GM23338 (cell line): ENCODE measurements at regions not wholly inside any gene's neighbourhood (a gene's known extent, or its start where the extent isn't known, plus 50 kb on each side); places are given as distances from the start of the nearest gene placed in this dataset.

Source experiments
- ATAC-seq: fragments of 200-7000 bp; cut with Tn5 transposase; 3 replicates; pipeline ENCODE4 v1.9.1; 2020
- DNase-seq: peaks from one replicate; pipeline ENCODE4 v3.0.0-alpha.2; 2015; ENCODE audit warnings: low spot score
- H2AFZ ChIP-seq: fragments of 200-600 bp; sonication (generic); 2 replicates; pipeline ENCODE4 v1.8.0; 2016; ENCODE audit warnings: antibody characterized with exemption, mild to moderate bottlenecking, moderate library complexity
- H3F3A ChIP-seq: fragments of 200-600 bp; sonication (generic); replicated peaks from 2 replicates; pipeline ENCODE4 v1.8.0; 2017; ENCODE audit warnings: antibody characterized with exemption, mixed run types, low read depth
- H3K27ac ChIP-seq: fragments of 200-600 bp; sonication (generic); 2 replicates; pipeline ENCODE4 v1.6.1; 2016; ENCODE audit warnings: low read depth
- H3K27me3 ChIP-seq: fragments of 200-600 bp; sonication (generic); 2 replicates; pipeline ENCODE4 v1.8.0; 2016; ENCODE audit warnings: mild to moderate bottlenecking, mixed run types, moderate library complexity; ENCODE audit not compliant: insufficient read depth
- H3K36me3 ChIP-seq: fragments of 200-600 bp; sonication (generic); 2 replicates; pipeline ENCODE4 v1.8.0; 2016; ENCODE audit warnings: mild to moderate bottlenecking; ENCODE audit not compliant: insufficient read depth
- H3K4me1 ChIP-seq: fragments of 200-600 bp; sonication (generic); 2 replicates; pipeline ENCODE4 v1.8.0; 2016; ENCODE audit warnings: mild to moderate bottlenecking, moderate library complexity; ENCODE audit not compliant: insufficient read depth
- H3K4me2 ChIP-seq: fragments of 200-600 bp; sonication (generic); 2 replicates; pipeline ENCODE4 v1.7.1; 2017; ENCODE audit warnings: mixed run types
- H3K4me3 ChIP-seq: fragments of 200-600 bp; sonication (generic); 2 replicates; pipeline ENCODE4 v1.6.1; 2016; ENCODE audit warnings: mixed run types
- H3K79me2 ChIP-seq: fragments of 200-600 bp; sonication (generic); replicated peaks from 2 replicates; pipeline ENCODE4 v1.8.0; 2017; ENCODE audit warnings: mild to moderate bottlenecking; ENCODE audit not compliant: insufficient read depth
- H3K9me2 ChIP-seq: fragments of 200-600 bp; sonication (generic); 2 replicates; pipeline ENCODE4 v1.8.0; 2017; ENCODE audit not compliant: insufficient read depth
- H4K20me1 ChIP-seq: fragments of 200-600 bp; sonication (generic); replicated peaks from 2 replicates; pipeline ENCODE4 v1.8.0; 2017; ENCODE audit warnings: mild to moderate bottlenecking; ENCODE audit not compliant: insufficient read depth
- H3K27ac Mint-ChIP-seq: 2 replicates; pipeline ENCODE4 v1.8.0; 2020; ENCODE audit warnings: inconsistent platforms, mild to moderate bottlenecking, moderate library complexity, mixed read lengths
- H3K27me3 Mint-ChIP-seq: 3 replicates; pipeline ENCODE4 v1.8.0; 2022; ENCODE audit warnings: low read depth, mild to moderate bottlenecking, moderate library complexity, mixed read lengths, inconsistent platforms; ENCODE audit not compliant: insufficient read depth, poor library complexity
- H3K36me3 Mint-ChIP-seq: 3 replicates; pipeline ENCODE4 v1.8.0; 2021; ENCODE audit warnings: low read depth, mild to moderate bottlenecking, inconsistent platforms, moderate library complexity, mixed read lengths
- H3K4me1 Mint-ChIP-seq: 3 replicates; pipeline ENCODE4 v1.8.0; 2020; ENCODE audit warnings: mild to moderate bottlenecking, inconsistent platforms, mixed read lengths
- H3K4me3 Mint-ChIP-seq: 3 replicates; pipeline ENCODE4 v1.8.0; 2021; ENCODE audit warnings: moderate library complexity, mild to moderate bottlenecking, inconsistent platforms, mixed read lengths
- H3K9me3 Mint-ChIP-seq: 3 replicates; pipeline ENCODE4 v1.8.0; 2020; ENCODE audit warnings: moderate library complexity, mild to moderate bottlenecking, inconsistent platforms, mixed read lengths
- CREB1 ChIP-seq: fragments of 250-450 bp; sonication (Bioruptor Pico); IDR thresholded peaks from 2 replicates; pipeline ENCODE4 v1.5.0; 2020; ENCODE audit warnings: low read depth, mild to moderate bottlenecking, moderate library complexity
- EZH2phosphoT487 ChIP-seq: fragments of 200-600 bp; sonication (generic); IDR thresholded peaks from one replicate; pipeline ENCODE4 v1.8.1; 2018; ENCODE audit warnings: antibody characterized with exemption; ENCODE audit not compliant: unreplicated experiment
- JUNB ChIP-seq: IDR thresholded peaks from one replicate; pipeline ENCODE4 v1.6.1; 2016; ENCODE audit warnings: antibody characterized with exemption; ENCODE audit not compliant: unreplicated experiment
- NANOG ChIP-seq: IDR thresholded peaks from 2 replicates; pipeline ENCODE4 v1.6.1; 2016; ENCODE audit warnings: antibody characterized with exemption, borderline replicate concordance
- POLR2AphosphoS5 ChIP-seq: IDR thresholded peaks from 2 replicates; pipeline ENCODE4 v1.6.1; 2016; ENCODE audit warnings: antibody characterized with exemption, low read depth
- STAT1 ChIP-seq: IDR thresholded peaks from one replicate; pipeline ENCODE4 v1.6.1; 2016; ENCODE audit warnings: antibody characterized with exemption; ENCODE audit not compliant: unreplicated experiment
- ZNF114 ChIP-seq: fragments of 250-450 bp; sonication (Bioruptor Pico); IDR thresholded peaks from 2 replicates; pipeline ENCODE4 v1.5.0; 2020; ENCODE audit warnings: mild to moderate bottlenecking, moderate library complexity
- ZNF331 ChIP-seq: fragments of 250-450 bp; sonication (Bioruptor Pico); IDR thresholded peaks from 2 replicates; pipeline ENCODE4 v1.5.0; 2020; ENCODE audit warnings: low read depth, mild to moderate bottlenecking, moderate library complexity
- TF ChIP-seq, protein P1 (sequence below): IDR thresholded peaks from one replicate; pipeline ENCODE4 v1.6.1; 2018; ENCODE audit warnings: antibody characterized with exemption; ENCODE audit not compliant: unreplicated experiment
- TF ChIP-seq, protein P2 (sequence below): fragments of 250-450 bp; sonication (Bioruptor Pico); IDR thresholded peaks from 2 replicates; pipeline ENCODE4 v1.5.0; 2020; ENCODE audit warnings: mild to moderate bottlenecking, moderate library complexity
- TF ChIP-seq, protein P3 (sequence below): IDR thresholded peaks from 2 replicates; pipeline ENCODE4 v1.6.1; 2016; ENCODE audit warnings: antibody characterized with exemption
- TF ChIP-seq, protein P4 (sequence below), 2 experiments: fragments of 200-600 bp in 1 of 2; sonication (generic) in 1 of 2; conservative IDR thresholded peaks; 2 replicates each; pipeline versions ENCODE4 v1.5.1 to v1.6.1; 2016 to 2017; ENCODE audit warnings: antibody characterized with exemption in 2 of 2, low read depth in 2 of 2, mild to moderate bottlenecking in 2 of 2, moderate library complexity in 1 of 2

DNA sequence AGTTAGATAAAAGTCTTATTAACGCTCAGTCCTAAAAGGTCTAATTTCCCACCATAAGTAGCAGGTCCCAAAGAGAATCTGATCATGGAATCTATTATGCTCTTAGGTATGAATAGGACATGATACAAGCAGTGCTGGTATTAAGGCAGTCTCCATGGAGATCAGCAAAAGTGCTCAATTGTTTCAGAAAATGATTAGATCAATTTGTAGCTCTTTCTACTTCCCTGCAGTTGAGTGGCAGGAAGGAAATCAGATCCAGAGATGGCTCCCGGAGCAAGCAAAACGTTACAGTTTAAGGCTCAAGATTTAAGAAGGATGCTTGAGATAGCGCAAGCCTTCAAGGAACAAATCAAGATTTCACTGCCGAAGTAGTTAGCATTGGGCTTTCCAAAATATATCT, 205.7 kb downstream of the DRD1 start:
- Histone ChIP-seq H3F3A (no peaks in the 10 kb centered on the region), H3K27me3 (no peaks in the 10 kb centered on the region), H3K79me2 (no peaks in the 10 kb centered on the region), H3K36me3 (no peaks in the 10 kb centered on the region), H3K4me2 (no peak overlapping the region), H3K4me3 (no peak overlapping the region), H2AFZ (no peak overlapping the region), H4K20me1 (no peaks in the 10 kb centered on the region), H3K27ac (no peak overlapping the region), H3K9me2 (no peaks in the 10 kb centered on the region), H3K4me1 (no peaks in the 10 kb centered on the region)
- ATAC-seq: no peak
- TF ChIP-seq EZH2phosphoT487 (no peak), JUNB (no peak), ZNF114 (CRISPR knock-in tag) (no peak), NANOG (no peak), CREB1 (CRISPR knock-in tag) (no peak), POLR2AphosphoS5 (no peak), STAT1 (no peak), ZNF331 (CRISPR knock-in tag) (no peak)
- TF ChIP-seq, protein P1, sequence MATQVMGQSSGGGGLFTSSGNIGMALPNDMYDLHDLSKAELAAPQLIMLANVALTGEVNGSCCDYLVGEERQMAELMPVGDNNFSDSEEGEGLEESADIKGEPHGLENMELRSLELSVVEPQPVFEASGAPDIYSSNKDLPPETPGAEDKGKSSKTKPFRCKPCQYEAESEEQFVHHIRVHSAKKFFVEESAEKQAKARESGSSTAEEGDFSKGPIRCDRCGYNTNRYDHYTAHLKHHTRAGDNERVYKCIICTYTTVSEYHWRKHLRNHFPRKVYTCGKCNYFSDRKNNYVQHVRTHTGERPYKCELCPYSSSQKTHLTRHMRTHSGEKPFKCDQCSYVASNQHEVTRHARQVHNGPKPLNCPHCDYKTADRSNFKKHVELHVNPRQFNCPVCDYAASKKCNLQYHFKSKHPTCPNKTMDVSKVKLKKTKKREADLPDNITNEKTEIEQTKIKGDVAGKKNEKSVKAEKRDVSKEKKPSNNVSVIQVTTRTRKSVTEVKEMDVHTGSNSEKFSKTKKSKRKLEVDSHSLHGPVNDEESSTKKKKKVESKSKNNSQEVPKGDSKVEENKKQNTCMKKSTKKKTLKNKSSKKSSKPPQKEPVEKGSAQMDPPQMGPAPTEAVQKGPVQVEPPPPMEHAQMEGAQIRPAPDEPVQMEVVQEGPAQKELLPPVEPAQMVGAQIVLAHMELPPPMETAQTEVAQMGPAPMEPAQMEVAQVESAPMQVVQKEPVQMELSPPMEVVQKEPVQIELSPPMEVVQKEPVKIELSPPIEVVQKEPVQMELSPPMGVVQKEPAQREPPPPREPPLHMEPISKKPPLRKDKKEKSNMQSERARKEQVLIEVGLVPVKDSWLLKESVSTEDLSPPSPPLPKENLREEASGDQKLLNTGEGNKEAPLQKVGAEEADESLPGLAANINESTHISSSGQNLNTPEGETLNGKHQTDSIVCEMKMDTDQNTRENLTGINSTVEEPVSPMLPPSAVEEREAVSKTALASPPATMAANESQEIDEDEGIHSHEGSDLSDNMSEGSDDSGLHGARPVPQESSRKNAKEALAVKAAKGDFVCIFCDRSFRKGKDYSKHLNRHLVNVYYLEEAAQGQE: no peak
- TF ChIP-seq, protein P2, sequence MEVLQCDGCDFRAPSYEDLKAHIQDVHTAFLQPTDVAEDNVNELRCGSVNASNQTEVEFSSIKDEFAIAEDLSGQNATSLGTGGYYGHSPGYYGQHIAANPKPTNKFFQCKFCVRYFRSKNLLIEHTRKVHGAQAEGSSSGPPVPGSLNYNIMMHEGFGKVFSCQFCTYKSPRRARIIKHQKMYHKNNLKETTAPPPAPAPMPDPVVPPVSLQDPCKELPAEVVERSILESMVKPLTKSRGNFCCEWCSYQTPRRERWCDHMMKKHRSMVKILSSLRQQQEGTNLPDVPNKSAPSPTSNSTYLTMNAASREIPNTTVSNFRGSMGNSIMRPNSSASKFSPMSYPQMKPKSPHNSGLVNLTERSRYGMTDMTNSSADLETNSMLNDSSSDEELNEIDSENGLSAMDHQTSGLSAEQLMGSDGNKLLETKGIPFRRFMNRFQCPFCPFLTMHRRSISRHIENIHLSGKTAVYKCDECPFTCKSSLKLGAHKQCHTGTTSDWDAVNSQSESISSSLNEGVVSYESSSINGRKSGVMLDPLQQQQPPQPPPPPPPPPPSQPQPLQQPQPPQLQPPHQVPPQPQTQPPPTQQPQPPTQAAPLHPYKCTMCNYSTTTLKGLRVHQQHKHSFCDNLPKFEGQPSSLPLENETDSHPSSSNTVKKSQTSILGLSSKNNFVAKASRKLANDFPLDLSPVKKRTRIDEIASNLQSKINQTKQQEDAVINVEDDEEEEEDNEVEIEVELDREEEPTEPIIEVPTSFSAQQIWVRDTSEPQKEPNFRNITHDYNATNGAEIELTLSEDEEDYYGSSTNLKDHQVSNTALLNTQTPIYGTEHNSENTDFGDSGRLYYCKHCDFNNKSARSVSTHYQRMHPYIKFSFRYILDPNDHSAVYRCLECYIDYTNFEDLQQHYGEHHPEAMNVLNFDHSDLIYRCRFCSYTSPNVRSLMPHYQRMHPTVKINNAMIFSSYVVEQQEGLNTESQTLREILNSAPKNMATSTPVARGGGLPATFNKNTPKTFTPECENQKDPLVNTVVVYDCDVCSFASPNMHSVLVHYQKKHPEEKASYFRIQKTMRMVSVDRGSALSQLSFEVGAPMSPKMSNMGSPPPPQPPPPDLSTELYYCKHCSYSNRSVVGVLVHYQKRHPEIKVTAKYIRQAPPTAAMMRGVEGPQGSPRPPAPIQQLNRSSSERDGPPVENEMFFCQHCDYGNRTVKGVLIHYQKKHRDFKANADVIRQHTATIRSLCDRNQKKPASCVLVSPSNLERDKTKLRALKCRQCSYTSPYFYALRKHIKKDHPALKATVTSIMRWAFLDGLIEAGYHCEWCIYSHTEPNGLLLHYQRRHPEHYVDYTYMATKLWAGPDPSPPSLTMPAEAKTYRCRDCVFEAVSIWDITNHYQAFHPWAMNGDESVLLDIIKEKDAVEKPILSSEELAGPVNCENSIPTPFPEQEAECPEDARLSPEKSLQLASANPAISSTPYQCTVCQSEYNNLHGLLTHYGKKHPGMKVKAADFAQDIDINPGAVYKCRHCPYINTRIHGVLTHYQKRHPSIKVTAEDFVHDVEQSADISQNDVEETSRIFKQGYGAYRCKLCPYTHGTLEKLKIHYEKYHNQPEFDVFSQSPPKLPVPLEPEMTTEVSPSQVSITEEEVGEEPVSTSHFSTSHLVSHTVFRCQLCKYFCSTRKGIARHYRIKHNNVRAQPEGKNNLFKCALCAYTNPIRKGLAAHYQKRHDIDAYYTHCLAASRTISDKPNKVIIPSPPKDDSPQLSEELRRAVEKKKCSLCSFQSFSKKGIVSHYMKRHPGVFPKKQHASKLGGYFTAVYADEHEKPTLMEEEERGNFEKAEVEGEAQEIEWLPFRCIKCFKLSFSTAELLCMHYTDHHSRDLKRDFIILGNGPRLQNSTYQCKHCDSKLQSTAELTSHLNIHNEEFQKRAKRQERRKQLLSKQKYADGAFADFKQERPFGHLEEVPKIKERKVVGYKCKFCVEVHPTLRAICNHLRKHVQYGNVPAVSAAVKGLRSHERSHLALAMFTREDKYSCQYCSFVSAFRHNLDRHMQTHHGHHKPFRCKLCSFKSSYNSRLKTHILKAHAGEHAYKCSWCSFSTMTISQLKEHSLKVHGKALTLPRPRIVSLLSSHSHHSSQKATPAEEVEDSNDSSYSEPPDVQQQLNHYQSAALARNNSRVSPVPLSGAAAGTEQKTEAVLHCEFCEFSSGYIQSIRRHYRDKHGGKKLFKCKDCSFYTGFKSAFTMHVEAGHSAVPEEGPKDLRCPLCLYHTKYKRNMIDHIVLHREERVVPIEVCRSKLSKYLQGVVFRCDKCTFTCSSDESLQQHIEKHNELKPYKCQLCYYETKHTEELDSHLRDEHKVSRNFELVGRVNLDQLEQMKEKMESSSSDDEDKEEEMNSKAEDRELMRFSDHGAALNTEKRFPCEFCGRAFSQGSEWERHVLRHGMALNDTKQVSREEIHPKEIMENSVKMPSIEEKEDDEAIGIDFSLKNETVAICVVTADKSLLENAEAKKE (CRISPR knock-in tag): no peak
- TF ChIP-seq, protein P3, sequence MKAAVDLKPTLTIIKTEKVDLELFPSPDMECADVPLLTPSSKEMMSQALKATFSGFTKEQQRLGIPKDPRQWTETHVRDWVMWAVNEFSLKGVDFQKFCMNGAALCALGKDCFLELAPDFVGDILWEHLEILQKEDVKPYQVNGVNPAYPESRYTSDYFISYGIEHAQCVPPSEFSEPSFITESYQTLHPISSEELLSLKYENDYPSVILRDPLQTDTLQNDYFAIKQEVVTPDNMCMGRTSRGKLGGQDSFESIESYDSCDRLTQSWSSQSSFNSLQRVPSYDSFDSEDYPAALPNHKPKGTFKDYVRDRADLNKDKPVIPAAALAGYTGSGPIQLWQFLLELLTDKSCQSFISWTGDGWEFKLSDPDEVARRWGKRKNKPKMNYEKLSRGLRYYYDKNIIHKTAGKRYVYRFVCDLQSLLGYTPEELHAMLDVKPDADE: no peak
- TF ChIP-seq, protein P4, sequence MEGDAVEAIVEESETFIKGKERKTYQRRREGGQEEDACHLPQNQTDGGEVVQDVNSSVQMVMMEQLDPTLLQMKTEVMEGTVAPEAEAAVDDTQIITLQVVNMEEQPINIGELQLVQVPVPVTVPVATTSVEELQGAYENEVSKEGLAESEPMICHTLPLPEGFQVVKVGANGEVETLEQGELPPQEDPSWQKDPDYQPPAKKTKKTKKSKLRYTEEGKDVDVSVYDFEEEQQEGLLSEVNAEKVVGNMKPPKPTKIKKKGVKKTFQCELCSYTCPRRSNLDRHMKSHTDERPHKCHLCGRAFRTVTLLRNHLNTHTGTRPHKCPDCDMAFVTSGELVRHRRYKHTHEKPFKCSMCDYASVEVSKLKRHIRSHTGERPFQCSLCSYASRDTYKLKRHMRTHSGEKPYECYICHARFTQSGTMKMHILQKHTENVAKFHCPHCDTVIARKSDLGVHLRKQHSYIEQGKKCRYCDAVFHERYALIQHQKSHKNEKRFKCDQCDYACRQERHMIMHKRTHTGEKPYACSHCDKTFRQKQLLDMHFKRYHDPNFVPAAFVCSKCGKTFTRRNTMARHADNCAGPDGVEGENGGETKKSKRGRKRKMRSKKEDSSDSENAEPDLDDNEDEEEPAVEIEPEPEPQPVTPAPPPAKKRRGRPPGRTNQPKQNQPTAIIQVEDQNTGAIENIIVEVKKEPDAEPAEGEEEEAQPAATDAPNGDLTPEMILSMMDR (conservative IDR thresholded peaks at IDR 0.05; ENCODE audit: low read depth in 2 of 2): no peak
- H3K4me1 Mint-ChIP-seq: no peaks in the 10 kb centered on the region
- no peak overlapping the region for H3K4me3 Mint-ChIP-seq
- peaks cover 3% of the 10 kb centered on the region for H3K27me3 Mint-ChIP-seq
- H3K36me3 Mint-ChIP-seq: no peaks in the 10 kb centered on the region
- H3K27ac Mint-ChIP-seq: no peak overlapping the region
- H3K9me3 Mint-ChIP-seq: no peaks in the 10 kb centered on the region
- no peak for DNase-seq
